Mesodermal cell (in vitro differentiated cells): ENCODE measurements at regions not wholly inside any gene's neighbourhood (a gene's known extent, or its start where the extent isn't known, plus 50 kb on each side); places are given as distances from the start of the nearest gene placed in this dataset.
"Not testable (repeated sequence)": the region's sequence is repeated elsewhere in the genome, so short reads cannot be mapped to it uniquely, and the experiment has no call there.

Source experiments
- H3K27ac ChIP-seq: 2 replicates; pipeline ENCODE4 v1.7.0; 2013; ENCODE audit warnings: mild to moderate bottlenecking, low read depth, low read length, moderate library complexity; ENCODE audit not compliant: severe bottlenecking
- H3K36me3 ChIP-seq: 2 replicates; pipeline ENCODE4 v1.7.1; 2013; ENCODE audit warnings: mild to moderate bottlenecking, low read length, moderate library complexity; ENCODE audit not compliant: control insufficient read depth, insufficient read depth
- H3K4me1 ChIP-seq: one replicate; pipeline ENCODE4 v1.7.1; 2013; ENCODE audit warnings: mild to moderate bottlenecking, low read length; ENCODE audit not compliant: insufficient read depth, control insufficient read depth, poor library complexity, severe bottlenecking
- H3K4me3 ChIP-seq: 2 replicates; pipeline ENCODE4 v1.7.0; 2013; ENCODE audit warnings: low read length, control low read depth, mild to moderate bottlenecking; ENCODE audit not compliant: insufficient read depth, poor library complexity, severe bottlenecking; ENCODE audit errors: extremely low read depth
- H3K9me3 ChIP-seq: 2 replicates; pipeline ENCODE4 v1.7.1; 2013; ENCODE audit warnings: mild to moderate bottlenecking, low read length, moderate library complexity; ENCODE audit not compliant: control insufficient read depth
- WGBS, 2 experiments: methylation state at CpG; one replicate each; pipeline ENCODE4 v1.1.5; 2013; ENCODE audit warnings: missing lambda C conversion rate in 2 of 2; ENCODE audit not compliant: insufficient coverage in 2 of 2; 5-methylcytosine and 5-hydroxymethylcytosine counted together

DNA sequence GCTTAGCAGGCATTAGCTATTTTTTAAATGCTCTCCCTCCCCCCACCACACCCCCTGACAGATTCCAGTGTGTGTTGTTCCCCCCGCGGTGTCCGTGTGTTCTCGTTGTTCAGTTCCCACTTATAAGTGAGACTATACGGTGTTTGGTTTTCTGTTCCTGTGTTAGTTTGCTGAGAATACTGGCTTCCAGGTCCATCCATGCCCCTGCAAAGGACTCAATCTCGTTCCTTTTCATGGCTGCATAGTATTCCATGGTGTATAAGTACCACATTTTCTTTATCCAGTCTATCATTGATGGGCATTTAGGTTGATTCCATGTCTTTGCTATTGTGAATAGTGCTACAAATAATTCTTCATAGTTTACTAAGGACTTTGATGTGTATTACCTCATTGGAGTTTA lies 97.3 kb upstream of the ZEB2 start:
- not testable (repeated sequence) for H3K9me3 ChIP-seq, H3K4me3 ChIP-seq, H3K36me3 ChIP-seq, H3K27ac ChIP-seq, H3K4me1 ChIP-seq
- WGBS, 2 experiments: 82 to 100% methylated on average over 3 to 5 of the region's 6 CpGs

DNA sequence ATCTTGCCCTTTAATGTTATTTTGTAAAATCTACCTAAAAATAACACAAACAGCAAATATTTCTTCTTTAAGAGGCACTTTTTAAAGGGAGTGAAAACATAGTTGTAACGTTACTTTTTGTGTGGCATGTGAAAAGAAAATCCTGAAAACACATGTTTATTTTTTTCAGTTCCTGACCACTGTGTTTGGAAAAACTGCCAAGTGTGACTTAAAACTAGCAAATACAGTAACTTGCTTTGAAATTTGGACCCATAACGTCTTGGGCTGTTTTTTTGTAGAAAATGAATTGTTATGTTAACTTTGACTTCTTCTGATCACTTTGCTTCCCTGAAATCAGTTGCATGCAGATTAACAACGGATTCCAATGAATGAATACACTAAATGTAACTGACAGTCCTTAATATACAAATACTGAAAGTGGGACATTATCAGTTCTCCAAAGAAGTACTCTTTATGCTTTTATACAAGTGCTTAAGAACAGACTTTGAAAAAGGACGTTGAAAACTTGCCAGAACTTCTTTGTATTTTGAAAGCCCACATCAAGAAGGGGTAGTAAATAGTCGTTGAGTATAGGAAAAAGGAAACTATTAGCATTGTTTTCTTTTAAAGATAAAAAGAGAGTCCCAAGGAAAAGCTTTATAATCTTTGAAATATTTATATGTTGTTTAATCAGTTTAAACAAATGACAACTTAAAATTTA lies 96.1 kb upstream of the ZEB2 start:
- Histone ChIP-seq H3K4me3 (no peak overlapping the region), H3K9me3 (no peaks in the 10 kb centered on the region), H3K36me3 (no peaks in the 10 kb centered on the region), H3K27ac (no peak overlapping the region), H3K4me1 (no peaks in the 10 kb centered on the region)
- WGBS, 2 experiments: 83% methylated on average over 1 of the region's 5 CpGs; no CpG with 5 or more reads in 1 of the 2 experiments

DNA sequence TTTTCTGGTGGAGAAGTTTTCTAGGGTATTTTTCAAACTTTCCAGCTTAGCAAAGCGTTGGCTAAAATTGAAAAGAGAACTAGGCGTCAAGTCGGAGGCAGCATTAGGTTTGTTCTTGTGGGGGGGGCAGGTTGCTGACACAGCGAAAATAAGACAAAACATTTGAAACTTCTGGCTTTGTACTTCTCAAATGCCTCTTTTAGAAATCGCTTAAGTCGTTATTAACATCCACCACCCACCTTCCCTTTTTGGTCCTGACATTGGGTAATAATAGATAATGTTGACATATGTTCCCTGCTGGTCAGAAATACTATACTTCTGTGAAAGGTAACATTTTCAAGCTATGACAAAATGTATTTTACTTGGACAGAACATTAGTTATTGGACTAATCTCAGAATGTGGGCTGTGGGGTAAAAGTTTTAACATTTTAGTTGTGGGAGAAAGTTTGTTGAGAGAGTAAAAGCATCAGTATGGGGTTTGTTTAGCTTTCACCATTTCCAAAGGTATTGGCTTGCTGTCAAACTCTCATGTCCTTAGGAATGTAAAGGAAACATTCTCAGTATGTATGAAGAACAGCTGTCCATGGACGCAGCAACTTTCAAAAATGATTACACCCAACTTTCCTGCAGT lies 88.1 kb upstream of the ZEB2 start:
- Histone ChIP-seq H3K4me3 (no peak overlapping the region), H3K4me1 (no peaks in the 10 kb centered on the region), H3K36me3 (no peaks in the 10 kb centered on the region), H3K9me3 (no peaks in the 10 kb centered on the region), H3K27ac (no peak overlapping the region)
- WGBS, 2 experiments: 83 to 86% methylated on average over 1 to 3 of the region's 7 CpGs

DNA sequence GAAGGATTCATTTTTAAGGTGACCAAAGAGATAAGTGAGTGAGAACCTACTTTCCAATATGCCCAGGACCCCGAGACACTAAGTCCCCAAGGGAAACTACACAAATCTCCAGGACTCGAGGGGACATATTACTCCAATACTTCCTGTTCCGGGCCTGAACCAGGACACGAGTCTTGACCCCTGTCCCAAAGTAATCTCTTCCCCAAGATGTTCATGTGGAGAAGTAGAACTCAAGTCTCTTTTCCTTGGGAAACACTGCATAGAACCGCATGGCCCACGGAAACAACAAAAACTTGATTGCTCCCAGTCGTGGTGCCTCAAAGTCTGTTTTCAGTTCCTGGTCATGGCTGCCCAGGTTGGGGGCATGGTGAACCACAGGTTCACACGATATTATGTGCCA lies 87.2 kb upstream of the ZEB2 start:
- 95 to 100% methylated on average over 7 of the region's 8 CpGs for WGBS, 2 experiments
- H3K27ac ChIP-seq: no peak overlapping the region
- no peaks in the 10 kb centered on the region for H3K4me1 ChIP-seq
- no peak overlapping the region for H3K4me3 ChIP-seq
- no peaks in the 10 kb centered on the region for H3K9me3 ChIP-seq
- H3K36me3 ChIP-seq: no peaks in the 10 kb centered on the region

DNA sequence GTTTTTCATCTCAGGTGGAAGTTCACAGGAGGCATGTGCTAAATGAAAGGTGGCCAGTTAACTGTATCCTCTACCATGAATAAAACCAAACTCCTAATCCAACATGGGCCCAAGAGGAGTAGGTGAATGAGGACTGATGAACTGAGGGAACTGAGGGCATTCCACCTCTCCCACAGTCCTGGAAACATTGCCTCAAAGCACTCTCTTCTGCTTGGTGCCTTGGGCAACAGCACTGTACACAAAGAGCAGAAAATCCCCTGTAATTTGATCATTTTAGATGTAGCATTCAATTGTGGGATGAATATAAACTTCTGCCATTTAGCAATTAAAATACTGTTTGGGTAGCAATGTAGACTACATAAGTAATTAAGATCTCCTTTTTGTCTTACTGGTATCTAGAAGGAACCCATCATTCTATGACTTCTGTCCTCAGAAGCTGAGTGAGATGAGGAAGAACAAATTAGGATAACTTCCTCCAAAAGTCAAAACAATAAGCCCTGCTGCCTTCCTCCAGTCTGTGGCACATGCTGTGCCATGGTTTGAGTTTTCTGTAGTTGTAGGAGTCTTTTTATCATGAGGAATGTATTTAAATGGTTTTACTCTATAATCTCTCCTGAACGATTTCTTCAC lies 86.7 kb upstream of the ZEB2 start:
- H3K4me1 ChIP-seq: no peaks in the 10 kb centered on the region
- no peak overlapping the region for H3K4me3 ChIP-seq
- no peaks in the 10 kb centered on the region for H3K36me3 ChIP-seq
- H3K9me3 ChIP-seq: no peaks in the 10 kb centered on the region
- no peak overlapping the region for H3K27ac ChIP-seq
- WGBS, 2 experiments: no CpG with 5 or more reads among the region's 1 CpG

DNA sequence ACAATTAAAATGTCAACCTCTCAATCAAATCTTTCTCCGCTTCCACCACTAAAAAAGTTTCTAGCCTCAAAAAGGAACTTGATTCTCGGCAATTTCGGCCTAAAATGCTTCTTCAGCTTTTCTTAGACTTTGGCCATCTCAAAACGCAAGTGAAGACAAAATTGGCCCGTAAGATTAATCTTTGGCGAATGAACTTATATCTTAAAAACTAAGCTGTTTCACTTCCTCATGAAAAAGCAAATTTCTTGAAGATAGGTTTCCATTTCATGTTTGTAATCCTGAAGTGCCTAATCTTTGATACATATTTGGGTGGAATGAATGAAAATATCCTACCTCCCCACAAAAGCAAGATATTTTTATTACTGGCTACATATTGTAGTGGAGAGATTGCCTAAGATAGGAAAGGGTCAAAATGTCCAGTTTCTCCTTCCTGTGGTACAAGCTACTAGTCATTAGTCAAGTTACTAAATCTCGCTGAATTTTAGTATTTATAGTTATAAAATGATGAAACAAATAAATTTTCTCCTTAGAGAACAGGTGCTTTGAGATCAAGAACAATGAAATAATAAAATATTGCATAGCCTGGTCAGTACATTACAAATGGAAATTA lies 85.4 kb upstream of the ZEB2 start:
- H3K27ac ChIP-seq: no peak overlapping the region
- 90 to 97% methylated on average over 5 of the region's 7 CpGs for WGBS, 2 experiments
- H3K4me1 ChIP-seq: no peaks in the 10 kb centered on the region
- no peak overlapping the region for H3K4me3 ChIP-seq
- H3K36me3 ChIP-seq: no peaks in the 10 kb centered on the region
- no peaks in the 10 kb centered on the region for H3K9me3 ChIP-seq

DNA sequence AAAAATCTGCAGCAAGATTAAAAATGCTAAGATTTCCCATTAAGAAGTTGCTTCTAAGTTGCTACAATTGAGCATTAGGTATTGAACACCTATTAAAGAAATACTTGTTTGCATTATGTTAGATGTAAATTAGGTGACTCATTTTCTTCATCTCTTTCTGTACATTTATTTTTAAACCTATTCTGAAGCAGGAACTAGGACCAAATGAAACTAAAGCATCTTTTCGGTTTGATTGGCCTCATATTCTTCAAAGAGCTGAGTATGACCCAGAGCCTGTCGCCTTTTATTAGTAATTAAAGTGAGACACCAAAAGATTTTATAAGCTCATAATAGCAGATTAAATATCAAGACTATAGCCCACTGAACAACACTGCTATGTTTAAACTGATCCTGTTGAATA lies 83.4 kb upstream of the ZEB2 start:
- no peaks in the 10 kb centered on the region for H3K36me3 ChIP-seq
- H3K4me1 ChIP-seq: no peaks in the 10 kb centered on the region
- H3K4me3 ChIP-seq: no peak overlapping the region
- no peaks in the 10 kb centered on the region for H3K9me3 ChIP-seq
- H3K27ac ChIP-seq: no peak overlapping the region
- no CpG with 5 or more reads among the region's 2 CpGs for WGBS, 2 experiments

DNA sequence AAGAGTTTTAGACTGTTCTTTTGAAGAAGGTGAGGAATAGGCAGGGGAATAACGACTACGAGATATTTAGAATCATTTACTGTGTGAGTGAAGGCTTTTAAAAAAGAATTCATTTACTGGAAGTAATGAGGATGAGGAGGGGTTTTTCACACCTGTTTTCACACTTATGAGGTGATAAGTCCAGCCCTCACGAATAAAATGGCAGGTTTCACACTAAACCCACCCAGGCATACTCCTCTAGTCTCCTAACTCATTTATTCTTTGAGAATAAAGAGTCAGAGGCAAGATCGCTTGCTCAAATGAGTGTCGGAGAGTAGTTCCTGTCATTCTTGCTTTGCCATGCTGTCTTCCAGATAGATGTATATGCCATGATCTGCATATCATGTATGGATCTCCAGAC lies 79.0 kb upstream of the ZEB2 start:
- Histone ChIP-seq H3K9me3 (no peaks in the 10 kb centered on the region), H3K27ac (no peak overlapping the region), H3K4me1 (peaks cover 33% of the 10 kb centered on the region), H3K4me3 (no peak overlapping the region), H3K36me3 (no peaks in the 10 kb centered on the region)
- whole genome bisulfite sequencing, 2 experiments: 42 to 70% methylated on average over 2 to 4 of the region's 5 CpGs

DNA sequence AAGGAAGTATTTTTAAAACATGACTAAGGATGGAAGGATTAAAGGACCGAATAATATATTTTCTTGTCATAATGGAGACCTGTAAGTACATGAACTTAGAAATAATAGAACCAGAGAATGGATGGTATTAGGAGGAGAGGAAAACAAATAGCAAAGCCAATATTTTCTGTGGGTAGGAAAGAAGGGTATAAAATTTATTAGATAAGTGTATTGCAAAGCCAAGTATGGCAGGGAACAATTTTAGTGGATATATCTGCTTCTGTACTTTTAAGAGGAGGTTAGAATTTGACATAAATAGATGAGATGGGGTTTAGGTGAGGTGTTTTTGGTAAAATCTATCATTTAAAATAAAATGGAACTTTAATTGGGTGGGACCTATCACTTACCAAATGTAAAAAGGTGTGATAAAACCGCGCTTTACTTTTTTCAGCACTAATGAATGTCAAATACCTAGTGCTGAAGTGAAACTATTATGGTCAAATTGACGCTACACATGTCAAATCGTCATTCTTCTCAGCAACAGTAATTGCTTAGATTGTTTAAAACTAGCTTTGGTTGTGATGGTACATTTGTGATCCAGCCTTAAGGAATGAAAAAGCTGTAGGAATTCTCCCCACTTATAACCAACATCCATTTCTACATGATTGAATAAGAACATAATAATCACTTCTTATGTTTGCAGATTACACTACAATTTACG lies 78.1 kb upstream of the ZEB2 start:
- H3K4me1 ChIP-seq: peaks cover 36% of the 10 kb centered on the region
- 100% methylated on average over 1 of the region's 6 CpGs; no CpG with 5 or more reads in 1 of the 2 experiments for WGBS, 2 experiments
- H3K27ac ChIP-seq: no peak overlapping the region
- H3K9me3 ChIP-seq: no peaks in the 10 kb centered on the region
- H3K36me3 ChIP-seq: no peaks in the 10 kb centered on the region
- H3K4me3 ChIP-seq: no peak overlapping the region

DNA sequence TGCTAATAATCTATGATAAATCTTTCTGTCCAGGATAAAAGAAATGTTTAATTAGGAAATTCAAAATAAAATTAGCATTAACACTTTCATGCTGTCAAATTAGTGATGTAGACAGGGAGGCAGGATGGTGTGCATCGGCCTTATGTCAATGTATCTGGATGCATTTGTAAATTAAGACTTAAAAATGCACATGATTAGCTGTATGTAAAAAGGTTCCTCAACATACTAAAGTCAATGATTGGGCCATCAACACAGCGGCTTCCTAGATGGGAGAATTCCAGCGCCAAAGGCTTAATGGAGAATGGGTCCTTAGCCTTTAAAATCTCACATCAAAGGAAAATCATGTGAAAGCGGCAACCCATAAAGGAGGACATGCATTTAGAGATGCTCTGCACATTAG lies 77.5 kb upstream of the ZEB2 start:
- 50% methylated on average over 2 of the region's 4 CpGs; no CpG with 5 or more reads in 1 of the 2 experiments for WGBS, 2 experiments
- peaks cover 36% of the 10 kb centered on the region for H3K4me1 ChIP-seq
- peak overlapping the region; percentile 6 for H3K27ac ChIP-seq
- H3K9me3 ChIP-seq: no peaks in the 10 kb centered on the region
- no peak overlapping the region for H3K4me3 ChIP-seq
- H3K36me3 ChIP-seq: no peaks in the 10 kb centered on the region
